Smooth muscle cell (in vitro differentiated cells): ENCODE measurements at regions not wholly inside any gene's neighbourhood (a gene's known extent, or its start where the extent isn't known, plus 50 kb on each side); places are given as distances from the start of the nearest gene placed in this dataset.
A peak's percentile ranks its signal among the peaks of the same experiment; 100 is the strongest.

Experiments used
- DNase-seq: peaks from one replicate; lab custom pipeline; 2025; ENCODE audit not compliant: unreplicated experiment; lab: John Stamatoyannopoulos, UW
- H2AFZ ChIP-seq: fragments of 200-600 bp; sonication (generic); 2 replicates; pipeline ENCODE4 v1.6.0; 2016; ENCODE audit warnings: antibody characterized with exemption, low read depth, mild to moderate bottlenecking
- H3F3A ChIP-seq: fragments of 200-600 bp; sonication (generic); 2 replicates; pipeline ENCODE4 v1.6.0; 2017; ENCODE audit warnings: antibody characterized with exemption, low read depth
- H3K27ac ChIP-seq: fragments of 200-600 bp; sonication (generic); 2 replicates; pipeline ENCODE4 v1.5.1; 2016; ENCODE audit warnings: low read depth, mild to moderate bottlenecking
- H3K27me3 ChIP-seq: fragments of 200-600 bp; sonication (generic); 2 replicates; pipeline ENCODE4 v1.6.1; 2016; ENCODE audit warnings: low read depth, mild to moderate bottlenecking
- H3K36me3 ChIP-seq: fragments of 200-600 bp; sonication (generic); 2 replicates; pipeline ENCODE4 v1.5.1; 2016; ENCODE audit warnings: low read depth
- H3K4me1 ChIP-seq: fragments of 200-600 bp; sonication (generic); 2 replicates; pipeline ENCODE4 v1.5.1; 2016; ENCODE audit warnings: low read depth
- H3K4me2 ChIP-seq: fragments of 200-600 bp; sonication (generic); 2 replicates; pipeline ENCODE4 v1.6.0; 2016; ENCODE audit warnings: mild to moderate bottlenecking
- H3K4me3 ChIP-seq: fragments of 200-600 bp; sonication (generic); 2 replicates; pipeline ENCODE4 v1.5.1; 2016; ENCODE audit warnings: mild to moderate bottlenecking
- H3K79me2 ChIP-seq: fragments of 200-600 bp; sonication (generic); 2 replicates; pipeline ENCODE4 v1.6.0; 2016; ENCODE audit warnings: low read depth, mild to moderate bottlenecking
- H3K9ac ChIP-seq: fragments of 200-600 bp; sonication (generic); 2 replicates; pipeline ENCODE4 v1.6.0; 2016; ENCODE audit warnings: low read depth
- H3K9me3 ChIP-seq: fragments of 200-600 bp; sonication (generic); replicated peaks from 2 replicates; pipeline ENCODE4 v1.5.1; 2016; ENCODE audit warnings: low read depth
- H4K20me1 ChIP-seq: fragments of 200-600 bp; sonication (generic); 2 replicates; pipeline ENCODE4 v1.6.0; 2016; ENCODE audit warnings: low read depth
- CTCF ChIP-seq: fragments of 200-600 bp; sonication (generic); IDR thresholded peaks from 2 replicates; pipeline ENCODE4 v1.5.1; 2017; ENCODE audit warnings: borderline replicate concordance, mild to moderate bottlenecking, antibody characterized with exemption; ENCODE audit not compliant: insufficient read depth, poor library complexity, severe bottlenecking
- WGBS: methylation state at CpG from one replicate; pipeline ENCODE4 v1.1.7; 2016; ENCODE audit warnings: low lambda C conversion rate; 5-methylcytosine and 5-hydroxymethylcytosine counted together

GRCh38 chr1:181142096-181142958 is 53.8 kb downstream of the IER5 start:
- Histone ChIP-seq H3K27me3 (no peaks in the 10 kb centered on the region), H2AFZ (peak overlapping the region; percentile 68), H3K4me3 (peak overlapping the region; percentile 34), H3F3A (no peaks in the 10 kb centered on the region), H3K27ac (peak overlapping the region; percentile 55), H4K20me1 (no peaks in the 10 kb centered on the region), H3K4me1 (peaks cover 7% of the 10 kb centered on the region), H3K36me3 (no peaks in the 10 kb centered on the region), H3K9me3 (no peaks in the 10 kb centered on the region), H3K4me2 (peak overlapping the region; percentile 80), H3K9ac (peak overlapping the region; percentile 46), H3K79me2 (no peaks in the 10 kb centered on the region)
- TF ChIP-seq CTCF = peak; percentile 99
- peak; percentile 70 for DNase-seq
- WGBS = 17% methylated on average over 24 of the region's 24 CpGs

- Histone ChIP-seq H3K27ac (no peak overlapping the region), H3K27me3 (no peaks in the 10 kb centered on the region), H3K4me2 (no peak overlapping the region), H3K36me3 (no peaks in the 10 kb centered on the region), H3K79me2 (no peaks in the 10 kb centered on the region), H3K9ac (no peak overlapping the region), H4K20me1 (no peaks in the 10 kb centered on the region), H3F3A (no peaks in the 10 kb centered on the region), H3K4me1 (peaks cover 7% of the 10 kb centered on the region), H3K4me3 (no peak overlapping the region), H3K9me3 (no peaks in the 10 kb centered on the region), H2AFZ (no peak overlapping the region)
- no peak for DNase-seq
- 68% methylated on average over 5 of the region's 5 CpGs for whole genome bisulfite sequencing
- no peak for TF ChIP-seq CTCF
Observed at GRCh38 chr1:181143102-181143859, 54.8 kb downstream of the IER5 start.

GRCh38 chr1:181144238-181144637 is 55.7 kb downstream of the IER5 start:
- no peaks in the 10 kb centered on the region for H3K36me3 ChIP-seq
- H3K9me3 ChIP-seq = no peaks in the 10 kb centered on the region
- no peaks in the 10 kb centered on the region for H3K27me3 ChIP-seq
- H3F3A ChIP-seq = no peaks in the 10 kb centered on the region
- no peak overlapping the region for H3K9ac ChIP-seq
- no peaks in the 10 kb centered on the region for H4K20me1 ChIP-seq
- H3K79me2 ChIP-seq = no peaks in the 10 kb centered on the region
- no peak for DNase-seq
- TF ChIP-seq CTCF = no peak
- 81% methylated on average over 3 of the region's 3 CpGs for WGBS
- no peak overlapping the region for H3K27ac ChIP-seq
- H2AFZ ChIP-seq = no peak overlapping the region
- H3K4me1 ChIP-seq = peaks cover 7% of the 10 kb centered on the region
- no peak overlapping the region for H3K4me3 ChIP-seq
- H3K4me2 ChIP-seq = no peak overlapping the region
